Skeletal muscle tissue (tissue), 3 donors: ENCODE measurements at regions not wholly inside any gene's neighbourhood (a gene's known extent, or its start where the extent isn't known, plus 50 kb on each side); places are given as distances from the start of the nearest gene placed in this dataset.
A peak's percentile ranks its signal among the peaks of the same experiment; 100 is the strongest.

Experiments used
- H3K27ac ChIP-seq: one replicate; pipeline ENCODE4 v1.7.0; 2013; ENCODE audit warnings: mild to moderate bottlenecking, low read depth, low read length, inconsistent platforms
- H3K27me3 ChIP-seq, 3 donors: one replicate each; pipeline ENCODE4 v1.7.0; 2013; ENCODE audit warnings: low read length in 3 of 3; ENCODE audit not compliant: control insufficient read depth in 3 of 3, insufficient read depth in 3 of 3
- H3K36me3 ChIP-seq, 3 donors: one replicate each; pipeline ENCODE4 v1.7.0; 2013; ENCODE audit warnings: low read length in 3 of 3; ENCODE audit not compliant: control insufficient read depth in 3 of 3, insufficient read depth in 3 of 3
- H3K4me1 ChIP-seq, 3 donors: one replicate each; pipeline ENCODE4 v1.7.0; 2013; ENCODE audit warnings: low read length in 3 of 3, mild to moderate bottlenecking in 3 of 3; ENCODE audit not compliant: control insufficient read depth in 3 of 3, insufficient read depth in 3 of 3
- H3K4me3 ChIP-seq, 3 donors: one replicate each; pipeline ENCODE4 v1.7.0; 2013; ENCODE audit warnings: low read length in 3 of 3
- H3K9ac ChIP-seq, 3 donors: one replicate each; pipeline ENCODE4 v1.7.0; 2013; ENCODE audit warnings: low read length in 3 of 3, mild to moderate bottlenecking in 3 of 3, moderate library complexity in 2 of 3, low read depth in 1 of 3
- H3K9me3 ChIP-seq, 3 donors: one replicate each; pipeline ENCODE4 v1.7.0; 2013; ENCODE audit warnings: low read length in 3 of 3; ENCODE audit not compliant: control insufficient read depth in 3 of 3
- donor health status: Osteomylitis.

- Histone ChIP-seq H3K9me3 (no peaks in the 10 kb centered on the region), H3K36me3 (no peaks in the 10 kb centered on the region), H3K27me3 (no peaks in the 10 kb centered on the region), H3K4me1 (peaks cover 10 to 18% (median 14%) of the 10 kb centered on the region in 3 donors), H3K9ac (no peak overlapping the region), H3K27ac (no peak overlapping the region), H3K4me3 (no peak overlapping the region)
These were observed 549.4 kb upstream of the ATP2B1 start for GRCh38 chr12:90257927-90258624.

- Histone ChIP-seq H3K4me1 (peaks cover 16 to 29% (median 20%) of the 10 kb centered on the region in 3 donors), H3K36me3 (no peaks in the 10 kb centered on the region), H3K4me3 (no peak overlapping the region), H3K9ac (no peak overlapping the region), H3K9me3 (no peaks in the 10 kb centered on the region), H3K27me3 (no peaks in the 10 kb centered on the region), H3K27ac (no peak overlapping the region)
These were observed 546.2 kb upstream of the ATP2B1 start for GRCh38 chr12:90254796-90255195.

- Histone ChIP-seq H3K4me3 (peak overlapping the region; percentile 2 to 30 (median 24)), H3K27ac (peak overlapping the region; percentile 87), H3K9ac (peak overlapping the region in 2 of 3 donors; percentile 27 to 42)
These were observed 545.1 kb upstream of the ATP2B1 start for GRCh38 chr12:90253674-90254181.

GRCh38 chr12:90253136-90253535 is 544.5 kb upstream of the ATP2B1 start:
- H3K4me1 ChIP-seq, result peaks cover 16 to 29% (median 20%) of the 10 kb centered on the region in 3 donors

More at GRCh38 chr12:90253674-90254181, 545.1 kb upstream of the ATP2B1 start:
- H3K9me3 ChIP-seq, result no peaks in the 10 kb centered on the region
- no peaks in the 10 kb centered on the region for H3K27me3 ChIP-seq
- H3K36me3 ChIP-seq, result no peaks in the 10 kb centered on the region
- H3K4me1 ChIP-seq, result peaks cover 16 to 29% (median 20%) of the 10 kb centered on the region in 3 donors

GRCh38 chr12:90250766-90251165 is 542.1 kb upstream of the ATP2B1 start:
- H3K36me3 ChIP-seq, result no peaks in the 10 kb centered on the region
- H3K27ac ChIP-seq, result peak overlapping the region; percentile 2
- H3K9me3 ChIP-seq, result no peaks in the 10 kb centered on the region
- H3K4me1 ChIP-seq, result peaks cover 16 to 29% (median 20%) of the 10 kb centered on the region in 3 donors
- peak overlapping the region in 1 of 3 donors; percentile 11 for H3K9ac ChIP-seq
- no peaks in the 10 kb centered on the region for H3K27me3 ChIP-seq
- no peak overlapping the region for H3K4me3 ChIP-seq

More at GRCh38 chr12:90253136-90253535, 544.5 kb upstream of the ATP2B1 start:
- Histone ChIP-seq H3K4me3 (no peak overlapping the region), H3K36me3 (no peaks in the 10 kb centered on the region), H3K27me3 (no peaks in the 10 kb centered on the region), H3K9ac (peak overlapping the region in 1 of 3 donors; percentile 42), H3K27ac (peak overlapping the region; percentile 87), H3K9me3 (no peaks in the 10 kb centered on the region)

- Histone ChIP-seq H3K27me3 (no peaks in the 10 kb centered on the region), H3K27ac (peak overlapping the region; percentile 2), H3K4me3 (no peak overlapping the region), H3K9me3 (no peaks in the 10 kb centered on the region), H3K4me1 (peaks cover 16 to 29% (median 20%) of the 10 kb centered on the region in 3 donors), H3K36me3 (no peaks in the 10 kb centered on the region), H3K9ac (no peak overlapping the region)
These were observed 541.4 kb upstream of the ATP2B1 start for GRCh38 chr12:90250042-90250441.

GRCh38 chr12:90246688-90247087 is 538.0 kb upstream of the ATP2B1 start:
- Histone ChIP-seq H3K36me3 (no peaks in the 10 kb centered on the region), H3K9me3 (no peaks in the 10 kb centered on the region), H3K4me3 (no peak overlapping the region), H3K27ac (no peak overlapping the region), H3K9ac (no peak overlapping the region), H3K27me3 (no peaks in the 10 kb centered on the region), H3K4me1 (peaks cover 0 to 10% (median 9%) of the 10 kb centered on the region in 3 donors)

GRCh38 chr12:90245391-90245790 is 536.8 kb upstream of the ATP2B1 start:
- Histone ChIP-seq H3K27ac (no peak overlapping the region), H3K9me3 (no peaks in the 10 kb centered on the region), H3K27me3 (no peaks in the 10 kb centered on the region), H3K4me1 (peaks cover 0 to 4% (median 4%) of the 10 kb centered on the region in 3 donors), H3K36me3 (no peaks in the 10 kb centered on the region), H3K4me3 (no peak overlapping the region), H3K9ac (no peak overlapping the region)

GRCh38 chr12:90244232-90244631 is 535.6 kb upstream of the ATP2B1 start:
- H3K9ac ChIP-seq, result no peak overlapping the region
- H3K4me1 ChIP-seq, result no peaks in the 10 kb centered on the region
- no peaks in the 10 kb centered on the region for H3K27me3 ChIP-seq
- H3K4me3 ChIP-seq, result no peak overlapping the region
- H3K9me3 ChIP-seq, result no peaks in the 10 kb centered on the region
- no peak overlapping the region for H3K27ac ChIP-seq
- no peaks in the 10 kb centered on the region for H3K36me3 ChIP-seq

GRCh38 chr12:90243211-90243610 is 534.6 kb upstream of the ATP2B1 start:
- Histone ChIP-seq H3K27me3 (no peaks in the 10 kb centered on the region), H3K9ac (no peak overlapping the region), H3K36me3 (no peaks in the 10 kb centered on the region), H3K9me3 (no peaks in the 10 kb centered on the region), H3K27ac (no peak overlapping the region), H3K4me3 (no peak overlapping the region), H3K4me1 (no peaks in the 10 kb centered on the region)
